ENCODE measurements at regions not wholly inside any gene's neighbourhood (a gene's known extent, or its start where the extent isn't known, plus 50 kb on each side); places are given as distances from the start of the nearest gene placed in this dataset.

GRCh38 chr3:124143047-124143446 lies 151.1 kb upstream of the ROPN1 start:
- dilution Hi-C loops (cut with MboI; ENCODE audit: extremely low pct_ligation_motif_present, low sequenced_read_pairs), result no loop called here
- no peak overlapping the region for H3K27ac ChIP-seq (ENCODE audit: insufficient read depth, low read depth, low read length)
- H3K27me3 ChIP-seq (ENCODE audit: control insufficient read depth in 2 of 2, insufficient read depth in 2 of 2, low read length in 2 of 2), result no peaks in the 10 kb centered on the region
- CTCF ChIA-PET, result no interaction called here
- no peaks in the 10 kb centered on the region for H3K4me1 ChIP-seq (ENCODE audit: control insufficient read depth, extremely low read depth, insufficient read depth, low read length)
- H3K4me2 ChIP-seq (ENCODE audit: insufficient read depth, low read length), result no peak overlapping the region
- no peaks in the 10 kb centered on the region for H3K79me2 ChIP-seq (ENCODE audit: control insufficient read depth, insufficient read depth, low read length)
- H3K9me1 ChIP-seq (replicated peaks; ENCODE audit: control insufficient read depth, extremely low read depth, insufficient read depth, low read length), result no peaks in the 10 kb centered on the region
- no peaks in the 10 kb centered on the region for H3K36me3 ChIP-seq (ENCODE audit: control insufficient read depth in 2 of 2, extremely low read depth in 1 of 2, insufficient read depth in 2 of 2, low read length in 2 of 2)
- H3K9me3 ChIP-seq (replicated peaks; ENCODE audit: control insufficient read depth, insufficient read depth, low read length), result no peaks in the 10 kb centered on the region
- BruUV-seq (replicated peaks), result no TSS peak
- no peak overlapping the region for H3K9ac ChIP-seq (replicated peaks; ENCODE audit: extremely low read depth, insufficient read depth, low read length)
- intact Hi-C loops (cut with micrococcal nuclease), result no loop called here
- FAIRE-seq, result no peak
- DNase-seq (ENCODE audit: low read depth, low spot score), result no peak
- no peaks in the 10 kb centered on the region for H4K20me1 ChIP-seq (replicated peaks; ENCODE audit: control insufficient read depth, extremely low read depth, insufficient read depth, low read length)
- no peak overlapping the region for H2AFZ ChIP-seq (ENCODE audit: low read depth, low read length)
- TF ChIP-seq FOS (IDR thresholded peaks at IDR 0.05; ENCODE audit: borderline replicate concordance, insufficient read depth, low read length), result no peak
- no peak for TF ChIP-seq POLR2A (IDR thresholded peaks at IDR 0.05; ENCODE audit: low read depth, low read length)
- no peak for TF ChIP-seq JUN (IDR thresholded peaks at IDR 0.05; ENCODE audit: borderline replicate concordance, insufficient read depth, insufficient read length, low read depth)
- no peak for TF ChIP-seq CTCF (IDR thresholded peaks at IDR 0.05; ENCODE audit: extremely low read depth in 1 of 2, insufficient read depth in 1 of 2, low read depth in 1 of 2, low read length in 2 of 2)
- TF ChIP-seq POLR2AphosphoS5 (IDR thresholded peaks at IDR 0.05; ENCODE audit: insufficient read depth, low read depth, low read length), result no peak
- no peak for TF ChIP-seq MAX (IDR thresholded peaks at IDR 0.05; ENCODE audit: insufficient read depth, insufficient read length)
- POLR2A ChIA-PET, result no interaction called here
- no peak overlapping the region for H3K4me3 ChIP-seq (replicated peaks in 1 of 3; ENCODE audit: insufficient read depth in 1 of 3, low read depth in 1 of 3, low read length in 3 of 3)
